ENCODE measurements at regions not wholly inside any gene's neighbourhood (a gene's known extent, or its start where the extent isn't known, plus 50 kb on each side); places are given as distances from the start of the nearest gene placed in this dataset.

DNA sequence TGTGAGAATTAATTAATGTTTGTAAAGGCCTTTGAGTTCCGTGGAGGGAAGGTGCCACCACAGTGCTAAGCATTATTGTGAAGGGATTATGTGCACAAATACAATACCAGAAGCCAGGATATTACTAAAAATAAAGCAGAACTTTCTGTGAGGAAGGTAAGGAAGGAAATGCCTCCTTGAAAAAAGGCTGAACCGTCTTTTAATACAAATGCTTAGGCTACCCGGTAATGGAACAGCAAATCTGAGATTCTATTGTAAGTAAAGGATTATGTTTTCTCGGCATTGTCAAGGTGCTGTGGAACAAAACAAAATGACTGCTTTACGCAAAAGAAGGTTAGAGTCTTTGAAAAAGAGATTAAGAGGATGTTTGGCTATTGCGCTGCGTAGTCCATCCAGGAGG lies 57.9 kb upstream of the SPRY1 start:
- no peak for DNase-seq

DNA sequence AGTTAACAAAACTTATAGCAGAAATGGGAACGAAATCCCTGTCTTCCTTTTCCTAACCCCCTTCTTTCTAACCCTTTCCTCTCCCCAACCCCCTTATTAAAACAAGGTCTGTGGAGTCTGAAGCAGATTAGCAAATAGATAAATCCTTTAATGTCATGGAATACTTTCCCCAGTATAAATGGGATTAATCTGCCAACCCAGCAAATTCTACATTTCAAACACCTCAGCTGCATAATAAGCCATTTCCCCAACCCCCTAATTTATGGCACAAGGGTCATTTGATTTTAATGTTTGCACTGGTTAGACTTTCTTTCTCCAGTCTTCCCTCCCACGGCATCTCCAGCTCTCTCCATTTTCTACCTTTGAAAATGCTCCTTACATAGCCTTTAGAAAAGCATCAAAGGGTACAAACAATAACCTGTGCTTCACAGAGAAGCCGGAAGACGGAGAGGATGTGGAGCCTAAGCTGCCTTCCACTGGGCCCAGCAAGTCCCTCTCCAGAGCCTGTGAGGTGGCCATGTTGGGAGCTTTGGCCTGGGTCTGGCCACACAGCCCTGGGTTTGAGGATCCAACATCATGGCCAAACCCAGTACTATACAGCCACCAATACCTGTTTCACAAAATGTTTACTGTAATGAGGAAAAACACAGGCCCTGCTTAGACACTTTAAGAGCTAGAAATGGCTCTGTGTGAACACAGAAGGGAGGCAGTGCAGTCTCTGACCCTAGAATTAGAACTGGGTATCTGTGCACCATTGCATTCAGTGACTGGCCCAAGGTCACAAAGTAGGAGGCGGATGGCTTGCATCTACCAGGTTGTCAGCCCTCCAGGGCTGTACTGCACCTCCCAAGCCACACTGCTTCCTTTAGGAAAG lies 56.9 kb upstream of the SPRY1 start:
- no peak for DNase-seq

DNA sequence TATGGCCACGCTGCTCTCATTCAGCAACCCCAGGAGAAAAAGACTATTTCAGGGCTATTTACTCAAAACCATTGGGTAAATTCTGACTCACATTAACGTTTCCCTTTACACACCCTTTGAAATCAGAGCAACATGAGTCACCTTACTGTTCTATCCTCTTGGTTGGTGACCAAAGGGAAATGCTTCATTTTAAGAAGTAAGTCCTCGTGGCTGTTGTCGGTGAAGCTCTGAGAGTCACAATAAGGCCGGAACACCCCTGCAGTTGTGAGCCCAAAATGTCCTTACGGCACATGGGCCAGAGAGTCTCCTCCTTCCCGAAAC lies 56.3 kb upstream of the SPRY1 start:
- no peak for DNase-seq

DNA sequence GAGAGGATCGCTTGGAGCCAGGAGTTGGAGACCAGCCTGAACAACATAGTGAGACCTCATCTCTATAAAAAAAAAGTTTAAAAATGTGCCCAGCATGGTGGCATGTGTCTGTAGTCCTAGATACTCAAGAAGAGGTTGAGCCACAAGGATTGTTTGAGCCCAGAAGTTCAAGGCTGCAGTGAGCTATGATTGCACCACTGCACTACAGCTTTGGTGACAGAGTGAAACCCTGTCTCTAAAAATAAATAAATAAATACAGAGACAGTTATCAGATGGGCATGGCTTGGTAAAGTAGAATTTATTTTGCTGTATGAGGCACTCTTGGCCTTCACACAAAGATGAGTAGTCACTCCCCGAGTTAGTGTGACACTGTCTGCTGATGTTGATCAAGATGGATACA lies 54.1 kb upstream of the SPRY1 start:
- no peak for DNase-seq

DNA sequence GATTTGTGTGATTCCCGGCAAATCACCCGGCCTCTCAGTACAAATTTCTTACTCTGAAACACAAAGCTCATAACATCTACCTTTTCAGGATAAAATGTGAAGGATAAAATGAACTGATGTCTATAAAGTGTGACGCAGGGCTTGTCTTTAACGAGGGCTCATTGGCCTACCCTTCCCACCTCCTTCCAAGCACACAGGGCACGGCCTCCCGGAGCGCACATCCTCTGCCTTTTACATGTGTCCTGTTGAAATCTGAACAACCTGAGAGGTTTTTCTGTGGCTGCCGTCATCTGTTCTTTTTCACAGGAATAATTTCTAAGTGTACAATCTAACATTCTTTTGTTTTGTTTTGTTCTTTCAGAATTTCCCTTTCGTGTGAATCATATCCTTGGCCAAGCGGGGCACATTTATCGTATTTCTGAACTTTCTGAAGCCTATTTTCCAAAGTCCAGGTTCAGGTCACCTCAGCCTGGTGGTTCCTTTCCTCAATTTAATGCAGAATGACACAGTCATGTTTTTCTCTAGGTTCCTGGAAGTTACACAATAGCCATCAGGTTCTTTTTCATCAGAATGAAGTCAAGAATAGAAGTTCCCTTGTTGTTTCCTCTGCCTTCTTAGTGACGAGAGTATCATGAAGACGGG lies 53.1 kb upstream of the SPRY1 start:
- DNase-seq: no peak

DNA sequence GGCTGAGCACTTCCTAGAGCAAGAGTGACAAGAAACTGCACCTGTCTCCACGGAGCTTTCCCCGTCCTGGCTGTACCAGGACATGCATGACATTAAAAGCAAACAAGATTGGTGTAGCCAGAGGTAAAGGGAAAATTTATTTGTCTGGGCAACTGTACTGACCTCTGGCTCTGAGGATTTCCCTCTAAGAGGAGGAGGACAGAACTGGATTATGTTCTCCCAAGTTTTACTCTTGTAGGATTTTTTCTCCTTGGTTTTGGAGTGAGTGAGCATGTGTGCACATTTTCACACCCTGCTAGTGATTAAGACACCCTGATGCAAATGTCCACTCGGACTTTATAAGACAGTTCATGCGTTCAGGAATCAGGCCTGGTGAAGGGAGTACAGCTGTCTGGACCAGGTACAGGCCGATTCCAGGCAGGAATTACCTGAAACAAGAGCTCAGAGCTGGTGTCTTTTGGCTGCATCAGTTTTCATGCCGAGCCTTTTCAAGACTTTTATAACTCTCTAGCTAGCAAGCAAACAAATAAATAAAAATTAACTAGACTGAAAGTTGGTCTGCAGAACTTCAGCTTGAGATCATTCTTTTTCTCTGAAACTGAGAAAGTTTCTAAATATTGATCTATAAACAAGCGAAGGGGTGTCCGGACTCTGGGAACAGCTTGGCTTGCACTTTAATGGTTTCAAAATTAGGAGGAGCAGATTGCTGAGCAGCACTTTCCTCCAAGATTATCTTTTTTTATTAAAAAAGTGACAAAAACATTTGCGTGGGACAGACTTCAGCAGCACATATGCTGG lies 51.3 kb upstream of the SPRY1 start:
- DNase-seq: no peak

DNA sequence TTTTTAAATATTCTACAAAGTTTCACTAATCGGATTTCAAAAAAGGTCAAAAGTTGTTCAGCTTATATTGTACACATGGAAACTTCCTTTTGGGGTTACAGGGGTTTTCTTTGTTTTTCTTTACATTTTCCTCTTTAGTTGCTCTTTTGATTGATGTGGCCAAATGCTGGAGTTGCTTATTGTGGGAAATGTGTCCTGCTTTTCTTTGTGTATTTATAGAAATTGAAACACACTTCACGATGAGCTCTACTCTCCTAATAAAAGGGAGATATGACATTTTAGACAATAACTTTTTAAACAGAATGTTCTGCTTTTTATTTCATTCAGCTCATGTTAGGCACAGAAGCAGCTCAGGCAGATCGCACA lies 50.7 kb upstream of the SPRY1 start:
- no peak for DNase-seq

DNA sequence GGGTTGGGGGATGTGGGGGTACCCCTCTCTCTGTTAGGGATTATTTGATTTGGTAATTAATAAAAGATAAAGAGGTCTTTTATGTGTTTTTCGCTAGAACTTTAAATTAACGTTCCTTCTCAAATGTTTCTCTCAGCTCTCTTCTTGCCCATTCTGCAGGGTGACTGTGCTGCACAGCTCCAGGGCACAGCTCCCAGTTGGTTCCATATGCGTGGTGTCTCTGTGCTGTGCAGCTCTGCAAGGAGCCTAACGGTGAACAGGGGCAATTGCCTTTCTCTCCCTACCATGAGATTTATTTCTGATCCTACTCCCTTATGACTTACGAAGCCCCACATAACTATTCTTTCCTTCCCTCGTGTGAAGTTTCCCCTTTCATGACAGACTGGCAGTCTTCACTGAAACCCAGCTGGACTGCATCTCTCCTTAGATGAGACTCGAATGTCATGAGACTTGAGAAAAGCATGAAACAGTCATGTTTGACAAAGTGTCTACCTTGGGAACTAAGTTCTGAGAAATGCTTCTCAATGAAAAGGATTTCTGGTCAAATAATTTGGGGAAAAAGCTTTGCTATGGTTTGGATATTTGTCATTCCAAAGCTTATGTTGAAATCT lies 50.2 kb upstream of the SPRY1 start:
- no peak for DNase-seq
